ENCODE measurements at regions not wholly inside any gene's neighbourhood (a gene's known extent, or its start where the extent isn't known, plus 50 kb on each side); places are given as distances from the start of the nearest gene placed in this dataset.

DNA sequence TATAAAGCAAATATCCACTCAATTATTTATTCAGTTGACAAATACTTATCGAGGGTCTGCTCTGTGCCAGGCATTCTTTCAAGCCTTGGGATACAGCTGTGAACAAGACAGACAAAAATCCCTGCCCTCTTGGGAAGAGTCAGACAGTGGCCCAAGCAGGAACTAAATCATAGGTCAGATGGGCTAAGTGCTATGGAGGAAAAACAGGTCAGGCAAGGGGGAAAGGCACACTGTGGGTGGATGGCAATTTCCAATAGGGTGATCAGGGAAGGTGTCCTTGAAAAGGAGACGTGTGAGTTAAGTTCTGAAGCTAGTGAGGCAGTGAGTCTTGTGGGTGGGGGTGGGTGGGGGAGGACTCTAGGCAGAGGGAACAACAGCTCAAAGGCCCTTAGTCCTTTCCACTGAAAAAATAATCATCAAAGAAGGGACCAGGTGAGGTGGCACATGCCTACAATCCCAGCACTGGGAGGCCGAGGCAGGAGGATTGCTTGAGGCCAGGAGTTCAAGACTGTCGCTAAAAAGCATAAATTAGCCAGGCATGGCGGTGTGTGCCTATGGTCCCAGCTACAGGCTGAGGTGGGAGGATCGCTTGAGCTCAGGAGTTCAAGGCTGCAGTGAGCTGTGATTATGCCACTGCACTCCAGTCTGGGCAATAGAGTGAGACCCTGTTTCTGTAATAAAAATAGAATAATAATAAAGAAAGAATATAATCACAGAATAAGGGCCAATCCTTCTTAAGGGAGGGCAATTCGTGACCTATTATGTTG is 95.2 kb upstream of the CPEB4 start:
- DNase-seq (no peak), ATAC-seq (no peak)
- Histone ChIP-seq H3K9me3 (ENCODE audit: control insufficient read depth in 2 of 3, low read length in 3 of 3) (no peaks in the 10 kb centered on the region), H3K27me3 (ENCODE audit: control insufficient read depth in 2 of 2, insufficient read depth in 2 of 2, low read length in 2 of 2) (no peaks in the 10 kb centered on the region), H3K4me3 (ENCODE audit: low read length) (no peak overlapping the region), H3K27ac (ENCODE audit: low read depth, low read length) (no peak overlapping the region), H3K4me1 (ENCODE audit: control insufficient read depth in 2 of 2, insufficient read depth in 2 of 2, low read length in 2 of 2) (no peaks in the 10 kb centered on the region), H3K36me3 (ENCODE audit: control insufficient read depth in 2 of 3, insufficient read depth in 3 of 3, low read length in 3 of 3) (no peaks in the 10 kb centered on the region)
- Mint-ChIP-seq H3K27ac (no peak overlapping the region), H3K27me3 (peaks cover 0 to 4% (median 0%) of the 10 kb centered on the region in 5 donors), H3K4me3 (no peak overlapping the region), H3K36me3 (no peaks in the 10 kb centered on the region), H3K9me3 (no peaks in the 10 kb centered on the region), H3K4me1 (peaks cover 0 to 5% (median 0%) of the 10 kb centered on the region in 7 donors)
- CTCF ChIA-PET, result no interaction called here
- POLR2A ChIA-PET, result interaction anchor here (0.6 kb wide), 1 partner anchor 174 kb away, joined by 3 read pairs; no protein-coding TSS in a partner anchor
- intact Hi-C loops (cut with micrococcal nuclease), result no loop called here

DNA sequence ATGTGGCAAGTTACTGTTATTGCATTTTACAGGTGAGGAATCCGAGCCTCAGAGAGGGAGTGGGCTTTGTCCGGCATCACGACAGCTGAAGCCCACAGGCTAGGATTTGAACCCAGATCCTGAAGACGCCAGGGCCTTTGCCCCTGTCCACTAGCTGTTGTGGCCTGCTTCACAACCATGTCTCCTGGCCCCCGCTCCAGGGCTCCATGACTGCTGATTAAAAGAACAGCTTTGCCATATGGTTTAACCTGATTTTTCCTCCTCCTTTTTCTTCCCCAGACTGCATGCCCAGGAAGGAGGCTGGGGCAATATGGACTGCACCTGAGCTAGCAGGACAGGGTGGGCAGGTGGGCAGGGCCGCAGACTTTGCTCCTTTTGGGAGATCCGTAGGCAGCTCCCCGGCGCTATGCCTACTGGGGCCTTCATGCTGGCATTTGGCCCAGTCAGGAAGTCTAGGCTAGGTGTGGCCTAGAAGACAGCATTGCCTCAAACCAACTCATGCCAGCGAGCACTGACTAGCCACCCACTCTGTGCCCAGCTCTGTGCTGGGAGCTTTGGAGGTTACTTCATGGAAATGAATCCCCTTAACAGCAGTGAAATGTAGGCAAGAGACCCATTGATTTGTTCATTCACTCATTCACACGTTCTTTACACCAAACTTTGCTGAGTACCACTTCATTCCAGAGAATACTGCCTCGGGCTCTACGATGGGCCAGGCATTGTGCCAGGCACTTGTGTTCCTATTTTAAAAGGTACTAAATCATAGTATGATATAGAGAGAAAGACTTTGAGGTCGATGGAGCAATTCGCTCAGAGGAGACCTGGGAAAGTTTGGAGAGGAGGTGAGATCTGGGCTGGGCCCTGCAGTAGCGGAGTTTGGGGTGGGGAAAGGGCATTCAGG is 94.3 kb upstream of the CPEB4 start:
- Mint-ChIP-seq H3K36me3 (no peaks in the 10 kb centered on the region), H3K4me1 (peaks cover 0 to 5% (median 0%) of the 10 kb centered on the region in 7 donors), H3K27ac (no peak overlapping the region), H3K27me3 (peaks cover 0 to 4% (median 0%) of the 10 kb centered on the region in 5 donors), H3K4me3 (no peak overlapping the region), H3K9me3 (no peaks in the 10 kb centered on the region)
- ChIA-PET CTCF (no interaction called here), POLR2A (no interaction called here)
- DNase-seq, result no peak
- no peaks in the 10 kb centered on the region for H3K4me1 ChIP-seq (ENCODE audit: control insufficient read depth in 2 of 2, insufficient read depth in 2 of 2, low read length in 2 of 2)
- intact Hi-C loops (cut with micrococcal nuclease), result no loop called here
- no peaks in the 10 kb centered on the region for H3K27me3 ChIP-seq (ENCODE audit: control insufficient read depth in 2 of 2, insufficient read depth in 2 of 2, low read length in 2 of 2)
- ATAC-seq, result no peak
- H3K27ac ChIP-seq (ENCODE audit: low read depth, low read length), result no peak overlapping the region
- no peaks in the 10 kb centered on the region for H3K36me3 ChIP-seq (ENCODE audit: control insufficient read depth in 2 of 3, insufficient read depth in 3 of 3, low read length in 3 of 3)
- no peak overlapping the region for H3K4me3 ChIP-seq (ENCODE audit: low read length)
- no peaks in the 10 kb centered on the region for H3K9me3 ChIP-seq (ENCODE audit: control insufficient read depth in 2 of 3, low read length in 3 of 3)

DNA sequence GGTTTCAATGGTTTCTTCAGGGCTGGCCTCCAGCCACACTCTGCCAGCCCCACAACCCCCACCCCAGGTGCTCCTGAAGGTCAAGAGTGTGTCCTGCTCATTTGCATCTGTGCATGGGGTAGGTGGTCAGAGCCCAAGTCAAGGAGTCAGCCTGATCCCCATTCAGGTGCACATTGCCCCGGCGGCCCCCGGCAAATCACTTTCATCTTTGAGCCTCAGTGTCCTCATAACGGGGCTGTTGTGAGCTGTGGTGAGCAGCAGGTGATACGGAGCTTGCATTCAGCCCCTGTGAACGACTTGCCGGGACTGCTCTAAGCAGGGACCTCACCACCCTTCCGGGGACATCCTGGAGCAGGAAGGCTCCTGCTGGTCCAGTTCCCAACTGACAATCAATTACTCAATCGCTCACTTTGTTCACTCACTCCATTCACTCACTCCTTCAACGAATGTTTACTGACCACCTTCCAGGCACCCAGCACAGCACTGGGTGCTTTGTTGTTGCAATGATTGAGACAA is 93.2 kb upstream of the CPEB4 start:
- Mint-ChIP-seq H3K9me3 (no peaks in the 10 kb centered on the region), H3K36me3 (no peaks in the 10 kb centered on the region), H3K27me3 (peaks cover 0 to 6% (median 0%) of the 10 kb centered on the region in 5 donors), H3K27ac (no peak overlapping the region), H3K4me1 (peaks cover 0 to 2% (median 0%) of the 10 kb centered on the region in 7 donors), H3K4me3 (no peak overlapping the region)
- Histone ChIP-seq H3K27ac (ENCODE audit: low read depth, low read length) (no peak overlapping the region), H3K9me3 (ENCODE audit: control insufficient read depth in 2 of 3, low read length in 3 of 3) (no peaks in the 10 kb centered on the region), H3K36me3 (ENCODE audit: control insufficient read depth in 2 of 3, insufficient read depth in 3 of 3, low read length in 3 of 3) (no peaks in the 10 kb centered on the region), H3K4me3 (ENCODE audit: low read length) (no peak overlapping the region), H3K4me1 (ENCODE audit: control insufficient read depth in 2 of 2, insufficient read depth in 2 of 2, low read length in 2 of 2) (no peaks in the 10 kb centered on the region), H3K27me3 (ENCODE audit: control insufficient read depth in 2 of 2, insufficient read depth in 2 of 2, low read length in 2 of 2) (no peaks in the 10 kb centered on the region)
- ChIA-PET CTCF (no interaction called here), POLR2A (no interaction called here)
- no peak for DNase-seq
- intact Hi-C loops (cut with micrococcal nuclease), result no loop called here
- no peak for ATAC-seq

DNA sequence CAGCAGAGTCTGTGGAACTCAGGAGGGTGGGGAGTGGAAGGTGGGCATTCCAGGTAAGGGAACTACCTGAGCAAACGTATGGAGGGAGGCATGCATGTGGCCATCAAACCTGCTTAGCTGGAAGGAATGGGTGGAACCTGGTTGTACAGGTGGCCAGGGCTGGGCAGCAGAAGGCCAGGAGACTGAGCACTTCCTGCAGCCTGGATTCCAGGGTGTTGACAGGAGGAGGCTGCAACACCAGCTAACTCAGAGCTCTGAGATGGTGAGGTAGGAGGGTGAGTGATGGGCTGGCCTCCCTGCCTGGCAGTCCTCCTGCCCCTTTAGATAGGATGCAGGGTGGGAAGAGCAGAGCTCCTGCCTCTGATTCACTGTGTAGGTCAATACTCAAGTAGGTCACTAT is 92.5 kb upstream of the CPEB4 start:
- Mint-ChIP-seq H3K9me3 (no peaks in the 10 kb centered on the region), H3K4me1 (peaks cover 0 to 2% (median 0%) of the 10 kb centered on the region in 7 donors), H3K4me3 (no peak overlapping the region), H3K36me3 (no peaks in the 10 kb centered on the region), H3K27me3 (peaks cover 0 to 6% (median 0%) of the 10 kb centered on the region in 5 donors), H3K27ac (no peak overlapping the region)
- ATAC-seq, result no peak
- POLR2A ChIA-PET, result no interaction called here
- CTCF ChIA-PET, result no interaction called here
- no peak overlapping the region for H3K4me3 ChIP-seq (ENCODE audit: low read length)
- intact Hi-C loops (cut with micrococcal nuclease), result no loop called here
- no peaks in the 10 kb centered on the region for H3K9me3 ChIP-seq (ENCODE audit: control insufficient read depth in 2 of 3, low read length in 3 of 3)
- DNase-seq, result no peak
- H3K27ac ChIP-seq (ENCODE audit: low read depth, low read length), result no peak overlapping the region
- no peaks in the 10 kb centered on the region for H3K4me1 ChIP-seq (ENCODE audit: control insufficient read depth in 2 of 2, insufficient read depth in 2 of 2, low read length in 2 of 2)
- no peaks in the 10 kb centered on the region for H3K27me3 ChIP-seq (ENCODE audit: control insufficient read depth in 2 of 2, insufficient read depth in 2 of 2, low read length in 2 of 2)
- H3K36me3 ChIP-seq (ENCODE audit: control insufficient read depth in 2 of 3, insufficient read depth in 3 of 3, low read length in 3 of 3), result no peaks in the 10 kb centered on the region

DNA sequence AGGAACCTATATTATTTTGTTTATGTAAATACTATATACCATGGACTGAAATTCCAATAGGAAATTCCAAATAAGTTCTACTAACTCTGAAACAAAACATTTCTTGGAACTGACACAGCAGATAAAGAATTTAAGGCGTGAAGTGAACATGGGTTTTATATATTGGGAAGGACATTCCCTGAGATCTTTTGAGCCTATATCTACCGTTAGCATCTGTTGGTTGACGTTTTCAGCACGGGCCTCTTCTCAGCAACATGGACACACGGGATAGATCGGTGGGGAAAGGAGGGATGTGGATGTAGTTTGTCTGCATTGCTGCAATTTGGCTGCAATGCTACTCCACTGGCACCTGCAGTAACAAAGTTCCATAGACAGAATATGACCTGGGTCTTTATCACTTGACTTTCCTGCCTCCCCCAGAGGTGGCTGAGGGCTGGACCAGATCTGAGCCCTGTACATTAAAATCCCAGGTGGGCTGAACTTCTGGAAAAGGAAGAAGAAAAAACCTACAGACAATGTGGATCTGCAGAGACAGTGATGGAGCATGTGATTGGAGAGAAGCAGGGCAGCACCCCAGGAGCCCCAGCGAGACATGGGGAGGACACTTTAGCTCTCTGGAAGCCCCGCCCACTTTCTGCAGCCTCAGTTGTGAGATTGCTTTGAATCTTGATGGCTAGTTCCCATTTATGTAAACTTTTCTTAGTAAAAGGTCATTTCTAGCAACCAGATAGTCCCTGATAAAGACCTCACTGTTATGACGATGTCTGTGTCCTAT is 91.2 kb upstream of the CPEB4 start:
- Mint-ChIP-seq H3K4me3 (no peak overlapping the region), H3K36me3 (no peaks in the 10 kb centered on the region), H3K27me3 (peaks cover 0 to 6% (median 0%) of the 10 kb centered on the region in 5 donors), H3K4me1 (peaks cover 0 to 2% (median 0%) of the 10 kb centered on the region in 7 donors), H3K27ac (no peak overlapping the region), H3K9me3 (no peaks in the 10 kb centered on the region)
- POLR2A ChIA-PET, result no interaction called here
- Histone ChIP-seq H3K4me1 (ENCODE audit: control insufficient read depth in 2 of 2, insufficient read depth in 2 of 2, low read length in 2 of 2) (no peaks in the 10 kb centered on the region), H3K9me3 (ENCODE audit: control insufficient read depth in 2 of 3, low read length in 3 of 3) (no peaks in the 10 kb centered on the region), H3K36me3 (ENCODE audit: control insufficient read depth in 2 of 3, insufficient read depth in 3 of 3, low read length in 3 of 3) (no peaks in the 10 kb centered on the region), H3K4me3 (ENCODE audit: low read length) (no peak overlapping the region), H3K27ac (ENCODE audit: low read depth, low read length) (no peak overlapping the region), H3K27me3 (ENCODE audit: control insufficient read depth in 2 of 2, insufficient read depth in 2 of 2, low read length in 2 of 2) (no peaks in the 10 kb centered on the region)
- intact Hi-C loops (cut with micrococcal nuclease), result no loop called here
- no peak for DNase-seq
- CTCF ChIA-PET, result interaction anchor here (1.0 kb wide), 1 partner anchor 9 kb away, joined by 3 read pairs; no protein-coding TSS in a partner anchor
- ATAC-seq, result no peak

DNA sequence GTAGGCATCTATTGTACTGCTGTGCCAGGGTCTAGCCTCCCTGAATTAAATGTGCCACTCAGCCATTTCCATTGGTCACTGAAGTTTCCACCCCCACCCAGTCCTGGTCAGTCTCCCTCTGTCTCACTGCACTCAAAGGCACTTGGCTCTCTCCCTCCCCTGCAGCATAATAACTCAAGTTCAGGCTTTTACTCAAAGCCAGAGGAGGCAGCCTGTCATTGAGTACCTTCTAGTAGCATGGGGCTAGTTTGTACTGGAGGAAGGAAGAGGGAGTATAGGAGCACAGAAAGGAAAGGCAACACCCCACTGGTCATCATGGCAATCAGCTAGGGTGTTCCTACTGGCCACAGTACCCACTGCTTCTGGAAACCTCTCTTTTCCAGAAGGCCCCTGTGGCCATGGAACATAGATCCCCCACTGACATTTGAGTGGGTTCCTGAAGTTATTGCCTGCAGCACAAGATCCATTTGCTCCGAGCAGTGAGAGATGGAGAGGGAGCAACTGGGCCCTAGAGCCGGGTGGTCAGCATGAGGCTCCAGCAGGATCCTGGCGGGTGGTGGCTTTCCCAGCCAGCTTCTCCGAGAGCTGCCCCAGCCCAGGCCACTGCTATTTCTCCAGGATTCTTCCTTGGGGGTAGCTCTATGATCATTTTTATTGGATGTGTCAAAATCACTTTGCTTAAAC is 89.9 kb upstream of the CPEB4 start:
- Mint-ChIP-seq H3K27me3 (peaks cover 0 to 6% (median 0%) of the 10 kb centered on the region in 5 donors), H3K4me3 (no peak overlapping the region), H3K27ac (no peak overlapping the region), H3K9me3 (no peaks in the 10 kb centered on the region), H3K4me1 (peaks cover 0 to 2% (median 0%) of the 10 kb centered on the region in 7 donors), H3K36me3 (no peaks in the 10 kb centered on the region)
- no peaks in the 10 kb centered on the region for H3K9me3 ChIP-seq (ENCODE audit: control insufficient read depth in 2 of 3, low read length in 3 of 3)
- H3K27ac ChIP-seq (ENCODE audit: low read depth, low read length), result no peak overlapping the region
- ATAC-seq, result no peak
- no peak for DNase-seq
- H3K27me3 ChIP-seq (ENCODE audit: control insufficient read depth in 2 of 2, insufficient read depth in 2 of 2, low read length in 2 of 2), result no peaks in the 10 kb centered on the region
- POLR2A ChIA-PET, result no interaction called here
- no peak overlapping the region for H3K4me3 ChIP-seq (ENCODE audit: low read length)
- no peaks in the 10 kb centered on the region for H3K36me3 ChIP-seq (ENCODE audit: control insufficient read depth in 2 of 3, insufficient read depth in 3 of 3, low read length in 3 of 3)
- intact Hi-C loops (cut with micrococcal nuclease), result no loop called here
- CTCF ChIA-PET, result no interaction called here
- H3K4me1 ChIP-seq (ENCODE audit: control insufficient read depth in 2 of 2, insufficient read depth in 2 of 2, low read length in 2 of 2), result no peaks in the 10 kb centered on the region

Measured in naive thymus-derived CD4-positive, alpha-beta T cell (primary cell).